NCI-H82 treated with DMSO at 0.1 percent for 48 hours (cell line): ENCODE measurements at regions not wholly inside any gene's neighbourhood (a gene's known extent, or its start where the extent isn't known, plus 50 kb on each side); places are given as distances from the start of the nearest gene placed in this dataset.
"Not testable (repeated sequence)": the region's sequence is repeated elsewhere in the genome, so short reads cannot be mapped to it uniquely, and the experiment has no call there.

Experiments
- DNase-seq: peaks from one replicate; lab custom pipeline; 2025; ENCODE audit not compliant: unreplicated experiment; lab: John Stamatoyannopoulos, UW

DNA sequence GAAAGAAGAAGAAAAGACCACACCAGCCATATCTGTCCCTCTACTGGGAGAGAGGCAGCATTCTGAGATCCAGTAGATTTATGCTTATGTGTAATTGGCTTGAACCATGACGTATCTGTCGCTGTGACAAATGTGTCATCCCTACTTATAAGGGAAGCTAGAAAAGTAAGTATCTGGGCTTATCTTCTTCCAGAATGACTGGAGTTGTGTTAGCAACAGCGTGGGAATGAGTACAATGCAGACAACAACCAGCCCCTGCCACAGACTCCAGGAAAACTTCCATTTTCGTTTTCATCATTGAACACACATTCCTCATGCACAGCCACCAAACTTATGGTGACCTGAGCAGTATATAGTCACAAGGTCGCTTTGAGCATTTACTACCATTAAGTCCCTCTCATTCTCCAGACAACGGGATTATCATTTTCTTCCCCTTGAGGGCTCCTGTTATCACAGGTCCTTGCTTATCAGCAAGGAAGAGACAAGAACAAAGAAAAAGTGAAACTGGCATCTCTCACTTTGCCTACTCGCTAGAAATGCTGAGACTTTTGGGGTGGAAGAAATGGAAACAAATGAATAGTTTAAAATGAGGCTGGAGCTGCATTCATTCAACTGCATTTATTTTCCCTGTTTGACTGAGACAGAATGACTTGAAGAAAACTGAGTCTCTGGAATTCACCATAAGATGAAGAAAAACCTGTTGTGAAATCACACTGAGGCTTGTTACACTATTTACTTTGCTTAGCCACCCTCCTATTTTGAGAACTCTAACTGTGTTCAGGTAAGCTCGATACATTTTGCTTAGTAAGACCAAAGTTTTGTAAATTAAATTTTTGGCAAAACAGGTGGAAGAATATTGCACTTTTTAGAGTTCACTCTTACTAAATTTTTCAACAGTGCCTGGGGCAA lies 149.3 kb upstream of the FOXQ1 start:
- peak; percentile 71 for DNase-seq

GRCh38 chr6:1156411-1156810 lies 155.5 kb upstream of the FOXQ1 start:
- not testable (repeated sequence) for DNase-seq

DNA sequence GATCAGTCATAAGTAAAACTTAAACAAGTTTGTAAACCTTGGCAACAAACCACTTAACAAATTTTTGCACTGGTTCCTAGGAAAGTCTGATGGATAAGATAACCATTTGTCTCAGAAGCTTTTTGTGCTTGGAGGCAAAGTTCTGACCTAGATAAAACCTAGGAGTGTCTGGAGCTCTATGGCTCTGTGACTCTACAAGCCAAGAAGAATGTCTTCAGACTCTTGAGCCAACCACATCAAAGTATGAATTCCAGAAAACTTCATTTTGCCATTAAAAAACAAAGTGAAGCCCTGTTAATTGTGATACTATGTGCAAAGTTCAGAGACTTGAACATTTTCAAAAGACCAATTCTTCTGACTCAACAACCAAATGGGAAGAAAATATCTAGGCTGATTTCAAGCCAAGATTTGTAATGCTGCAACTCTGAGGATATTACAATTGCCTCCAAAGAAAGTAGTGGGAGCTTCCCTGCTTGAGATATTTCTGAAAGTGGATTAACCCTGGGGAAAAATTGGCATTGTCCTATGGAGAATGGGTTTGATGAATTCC lies 158.1 kb upstream of the FOXQ1 start:
- DNase-seq, result no peak

DNA sequence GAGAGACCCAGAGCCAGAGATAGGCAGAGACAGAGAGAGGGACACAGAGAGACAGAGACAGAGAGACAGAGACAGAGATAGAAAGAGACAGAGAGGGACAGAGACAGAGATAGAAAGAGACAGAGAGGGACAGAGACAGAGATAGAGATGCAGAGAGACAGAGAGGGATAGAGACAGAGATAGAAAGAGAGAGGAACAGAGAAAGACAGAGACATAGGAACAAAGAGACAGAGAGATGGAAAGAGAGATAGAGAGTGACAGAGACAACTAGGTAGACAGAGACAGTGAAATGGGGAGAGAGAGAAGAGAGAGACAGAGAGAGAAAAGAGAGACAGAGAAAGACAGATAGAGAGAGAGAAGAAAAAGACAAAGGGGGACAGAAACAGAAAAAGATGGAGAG lies 165.4 kb upstream of the FOXQ1 start:
- no peak for DNase-seq

- DNase-seq, result no peak
Observed at GRCh38 chr6:1145768-1146218, 166.1 kb upstream of the FOXQ1 start.

- DNase-seq, result no peak
Observed at GRCh38 chr6:1144842-1145767, 166.8 kb upstream of the FOXQ1 start.

DNA sequence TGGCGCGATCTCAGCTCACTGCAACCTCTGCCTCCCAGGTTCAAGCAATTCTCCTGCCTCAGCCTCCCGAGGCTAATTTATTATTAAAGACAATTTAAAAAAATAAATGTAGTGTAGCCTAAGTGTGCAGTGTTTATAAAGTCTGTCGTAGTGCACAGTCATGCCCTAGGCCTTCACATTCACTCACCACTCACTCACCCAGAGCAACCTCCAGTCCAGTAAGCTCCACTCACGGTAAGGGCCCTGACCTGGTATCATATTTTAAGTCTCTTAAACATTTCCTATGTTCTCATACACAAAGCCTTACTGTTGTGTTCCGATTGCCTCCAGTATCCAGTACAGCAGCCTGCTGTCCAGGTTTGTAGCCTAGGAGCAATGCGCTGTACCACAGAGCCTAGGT lies 168.2 kb upstream of the FOXQ1 start:
- DNase-seq, result no peak

GRCh38 chr6:1139155-1139890 lies 172.6 kb upstream of the FOXQ1 start:
- no peak for DNase-seq

DNA sequence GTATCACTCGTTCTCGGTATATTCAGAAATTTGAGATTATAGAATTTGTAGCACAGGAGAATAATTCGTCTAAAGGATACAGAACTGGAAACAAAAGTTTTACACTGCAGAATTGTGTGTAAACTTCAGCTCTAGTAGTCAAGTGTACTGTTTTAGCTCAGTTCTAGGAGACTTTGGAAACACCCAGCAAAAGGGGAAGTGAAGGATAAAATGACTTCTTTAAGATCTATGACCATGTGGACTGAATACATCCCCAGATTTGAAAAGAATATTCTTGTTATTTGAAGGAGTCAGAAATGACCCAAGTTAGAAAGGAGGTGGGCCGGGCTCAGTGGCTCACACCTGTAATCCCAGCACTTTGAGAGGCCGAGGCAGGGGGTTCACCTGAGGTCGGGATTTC lies 174.0 kb upstream of the FOXQ1 start:
- no peak for DNase-seq

- DNase-seq, result no peak
Observed at GRCh38 chr6:1136827-1137226, 175.1 kb upstream of the FOXQ1 start.

DNA sequence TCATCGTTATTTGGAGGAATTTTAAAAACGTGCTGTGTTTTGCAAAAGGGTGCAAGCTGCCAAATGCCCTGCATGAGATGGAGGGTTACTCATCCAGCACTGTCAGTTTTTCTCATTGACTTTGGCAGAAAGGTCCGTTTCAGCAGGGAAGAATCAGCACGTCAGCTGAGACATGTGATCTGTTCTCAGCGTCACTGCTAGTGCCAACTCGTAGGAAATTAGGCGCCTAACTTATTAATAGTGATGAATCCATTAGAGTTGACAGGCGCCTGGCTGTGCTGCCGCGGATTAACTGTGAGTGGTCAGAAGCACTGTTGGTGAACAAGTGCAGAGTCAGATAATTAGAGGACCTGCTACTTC lies 175.5 kb upstream of the FOXQ1 start:
- peak; percentile 40 for DNase-seq

DNA sequence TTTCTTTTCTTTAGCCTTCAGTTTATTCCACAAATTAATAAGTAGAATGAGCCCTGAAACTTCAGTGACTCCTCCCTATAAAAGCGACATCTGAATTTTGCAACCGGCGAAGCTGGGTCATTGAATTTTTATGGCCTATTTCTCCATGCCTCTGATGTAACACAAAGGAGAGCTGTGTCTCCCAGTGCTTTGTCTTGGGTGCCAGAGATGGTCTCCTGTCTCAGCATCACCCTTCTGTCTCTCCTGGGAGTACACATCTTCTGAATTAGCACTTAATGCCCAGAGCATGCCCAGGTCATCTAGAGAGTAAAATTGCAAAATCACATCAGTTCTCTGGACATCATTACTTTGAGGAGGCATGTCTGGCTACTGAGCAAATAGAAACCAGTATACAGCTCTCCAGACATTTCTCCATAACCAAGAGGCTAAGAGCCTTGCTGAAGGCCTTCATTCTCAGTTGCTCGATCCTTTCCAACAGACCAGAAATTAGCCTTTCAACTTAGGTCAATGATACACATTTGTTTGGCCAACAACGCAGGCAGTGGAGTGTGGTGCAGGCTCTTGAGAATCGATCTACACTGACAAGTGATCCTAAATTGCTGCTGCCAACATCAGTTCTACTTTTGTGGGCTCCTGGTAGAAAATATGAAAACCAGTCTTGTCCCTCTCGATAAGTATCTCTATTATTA lies 176.0 kb upstream of the FOXQ1 start:
- no peak for DNase-seq

- DNase-seq, result no peak
Observed at GRCh38 chr6:1131285-1132079, 180.4 kb upstream of the FOXQ1 start.

DNA sequence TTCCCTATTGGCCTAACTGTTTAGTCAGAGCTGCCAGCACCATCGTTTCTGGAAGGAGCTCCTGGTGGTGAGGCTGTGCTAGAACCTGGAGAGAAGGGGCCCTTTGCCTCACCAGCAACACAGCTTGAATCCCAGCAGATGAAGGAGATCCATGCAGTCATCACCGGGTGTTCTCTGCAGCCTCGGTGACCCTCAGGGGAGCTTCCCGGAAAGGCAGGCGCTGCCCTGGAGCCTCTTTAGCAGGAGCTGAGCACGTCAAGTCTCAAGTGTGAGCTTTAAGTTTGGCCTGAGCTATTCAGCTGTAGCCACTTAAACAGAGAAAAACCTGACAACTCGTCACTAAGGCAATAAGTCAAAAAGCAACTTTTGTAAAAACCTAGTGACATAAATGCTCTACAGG lies 181.2 kb upstream of the FOXQ1 start:
- DNase-seq, result no peak

- DNase-seq, result no peak
Observed at GRCh38 chr6:1129131-1129530, 182.8 kb upstream of the FOXQ1 start.

- DNase-seq, result no peak
Observed at GRCh38 chr6:1127597-1128288, 184.2 kb upstream of the FOXQ1 start.

DNA sequence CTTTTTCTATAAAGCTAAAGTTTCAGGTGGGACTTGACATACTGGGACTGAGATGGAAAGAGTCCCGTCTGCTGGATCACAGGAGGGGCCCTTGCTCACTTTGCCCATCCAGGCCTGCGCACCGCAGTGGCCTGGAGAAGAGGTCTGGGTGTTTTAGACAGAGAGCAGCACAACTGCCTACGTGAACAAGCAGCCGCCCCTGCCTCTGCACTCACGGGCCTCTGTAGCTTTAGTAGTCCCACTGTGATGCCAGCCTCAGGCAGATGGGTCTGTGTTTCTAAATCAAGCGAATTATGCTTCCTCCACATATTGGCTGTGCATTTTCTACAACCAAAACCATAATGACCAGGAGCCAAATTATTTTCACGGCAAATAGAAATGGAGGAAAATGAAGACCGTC lies 184.8 kb upstream of the FOXQ1 start:
- no peak for DNase-seq

GRCh38 chr6:1126036-1126435 lies 185.9 kb upstream of the FOXQ1 start:
- DNase-seq, result no peak

DNA sequence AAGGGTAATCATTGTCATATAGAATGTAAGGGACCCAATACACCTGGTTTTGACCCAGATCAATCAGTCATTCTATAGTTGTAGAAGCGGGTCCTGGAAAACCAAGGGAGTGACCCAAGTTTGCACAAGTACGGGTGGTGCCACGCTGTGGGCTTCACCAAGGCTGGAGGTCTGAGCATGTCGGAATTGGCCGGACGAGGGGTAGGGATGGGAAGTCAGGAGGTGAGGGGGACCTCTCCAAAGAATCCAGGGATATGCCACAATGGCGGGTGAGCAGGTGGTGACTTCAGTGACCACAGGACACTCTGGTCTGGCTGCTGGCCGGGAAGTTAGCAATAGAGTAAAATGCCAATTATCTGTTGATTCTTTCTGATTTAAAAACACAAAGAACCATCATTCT lies 186.6 kb upstream of the FOXQ1 start:
- no peak for DNase-seq
